Osteocyte (in vitro differentiated cells): ENCODE measurements at regions not wholly inside any gene's neighbourhood (a gene's known extent, or its start where the extent isn't known, plus 50 kb on each side); places are given as distances from the start of the nearest gene placed in this dataset.
A peak's percentile ranks its signal among the peaks of the same experiment; 100 is the strongest.
"Not testable (repeated sequence)": the region's sequence is repeated elsewhere in the genome, so short reads cannot be mapped to it uniquely, and the experiment has no call there.

Experiments used
- DNase-seq: peaks from one replicate; pipeline ENCODE4 v3.0.0; 2021; ENCODE audit warnings: mixed read lengths; ENCODE audit not compliant: unreplicated experiment; ENCODE audit errors: extremely low spot score
- H3K27ac Mint-ChIP-seq: one replicate; pipeline ENCODE4 v1.8.0; 2021; ENCODE audit warnings: mild to moderate bottlenecking, mixed read lengths; ENCODE audit not compliant: unreplicated experiment
- H3K27me3 Mint-ChIP-seq: one replicate; pipeline ENCODE4 v1.8.0; 2021; ENCODE audit warnings: mixed read lengths; ENCODE audit not compliant: unreplicated experiment
- H3K36me3 Mint-ChIP-seq: one replicate; pipeline ENCODE4 v1.8.0; 2021; ENCODE audit warnings: mixed read lengths; ENCODE audit not compliant: unreplicated experiment
- H3K4me1 Mint-ChIP-seq: one replicate; pipeline ENCODE4 v1.8.0; 2021; ENCODE audit warnings: mixed read lengths; ENCODE audit not compliant: unreplicated experiment
- H3K4me3 Mint-ChIP-seq: one replicate; pipeline ENCODE4 v1.8.0; 2021; ENCODE audit warnings: mild to moderate bottlenecking, moderate library complexity, mixed read lengths; ENCODE audit not compliant: unreplicated experiment
- H3K9me3 Mint-ChIP-seq: one replicate; pipeline ENCODE4 v1.8.0; 2021; ENCODE audit warnings: mixed read lengths; ENCODE audit not compliant: unreplicated experiment
- TF ChIP-seq, protein P1 (sequence below): fragments of 200-600 bp; sonication (generic); IDR thresholded peaks from 2 replicates; pipeline ENCODE4 v1.5.0; 2021; ENCODE audit warnings: antibody characterized with exemption, mild to moderate bottlenecking, moderate library complexity

DNA sequence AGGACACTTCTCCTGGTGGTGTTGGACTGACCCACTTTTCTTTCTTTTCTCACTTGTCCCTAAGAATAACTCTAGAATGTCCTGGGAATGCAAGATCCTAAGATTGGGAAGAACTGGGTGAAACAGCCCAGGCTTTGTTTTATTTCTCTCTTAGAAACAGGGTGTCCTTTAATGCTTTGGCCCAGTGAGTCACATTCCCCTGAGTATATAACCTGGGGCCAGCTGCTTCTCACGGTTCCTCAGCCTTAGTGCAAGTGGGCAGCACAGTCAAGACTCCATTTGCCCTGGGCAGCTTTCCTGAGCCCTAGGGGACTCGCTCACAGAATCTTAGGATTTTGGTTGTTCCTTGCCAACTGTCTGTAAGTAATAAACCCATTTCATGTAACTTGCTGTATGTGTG, 355.0 kb downstream of the DSC3 start:
- H3K9me3 Mint-ChIP-seq: no peaks in the 10 kb centered on the region
- DNase-seq: no peak
- peaks cover 7% of the 10 kb centered on the region for H3K4me1 Mint-ChIP-seq
- H3K27ac Mint-ChIP-seq: no peak overlapping the region
- no peak overlapping the region for H3K4me3 Mint-ChIP-seq
- TF ChIP-seq, protein P1, sequence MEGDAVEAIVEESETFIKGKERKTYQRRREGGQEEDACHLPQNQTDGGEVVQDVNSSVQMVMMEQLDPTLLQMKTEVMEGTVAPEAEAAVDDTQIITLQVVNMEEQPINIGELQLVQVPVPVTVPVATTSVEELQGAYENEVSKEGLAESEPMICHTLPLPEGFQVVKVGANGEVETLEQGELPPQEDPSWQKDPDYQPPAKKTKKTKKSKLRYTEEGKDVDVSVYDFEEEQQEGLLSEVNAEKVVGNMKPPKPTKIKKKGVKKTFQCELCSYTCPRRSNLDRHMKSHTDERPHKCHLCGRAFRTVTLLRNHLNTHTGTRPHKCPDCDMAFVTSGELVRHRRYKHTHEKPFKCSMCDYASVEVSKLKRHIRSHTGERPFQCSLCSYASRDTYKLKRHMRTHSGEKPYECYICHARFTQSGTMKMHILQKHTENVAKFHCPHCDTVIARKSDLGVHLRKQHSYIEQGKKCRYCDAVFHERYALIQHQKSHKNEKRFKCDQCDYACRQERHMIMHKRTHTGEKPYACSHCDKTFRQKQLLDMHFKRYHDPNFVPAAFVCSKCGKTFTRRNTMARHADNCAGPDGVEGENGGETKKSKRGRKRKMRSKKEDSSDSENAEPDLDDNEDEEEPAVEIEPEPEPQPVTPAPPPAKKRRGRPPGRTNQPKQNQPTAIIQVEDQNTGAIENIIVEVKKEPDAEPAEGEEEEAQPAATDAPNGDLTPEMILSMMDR: no peak
- H3K27me3 Mint-ChIP-seq: peaks cover 4% of the 10 kb centered on the region
- no peaks in the 10 kb centered on the region for H3K36me3 Mint-ChIP-seq

DNA sequence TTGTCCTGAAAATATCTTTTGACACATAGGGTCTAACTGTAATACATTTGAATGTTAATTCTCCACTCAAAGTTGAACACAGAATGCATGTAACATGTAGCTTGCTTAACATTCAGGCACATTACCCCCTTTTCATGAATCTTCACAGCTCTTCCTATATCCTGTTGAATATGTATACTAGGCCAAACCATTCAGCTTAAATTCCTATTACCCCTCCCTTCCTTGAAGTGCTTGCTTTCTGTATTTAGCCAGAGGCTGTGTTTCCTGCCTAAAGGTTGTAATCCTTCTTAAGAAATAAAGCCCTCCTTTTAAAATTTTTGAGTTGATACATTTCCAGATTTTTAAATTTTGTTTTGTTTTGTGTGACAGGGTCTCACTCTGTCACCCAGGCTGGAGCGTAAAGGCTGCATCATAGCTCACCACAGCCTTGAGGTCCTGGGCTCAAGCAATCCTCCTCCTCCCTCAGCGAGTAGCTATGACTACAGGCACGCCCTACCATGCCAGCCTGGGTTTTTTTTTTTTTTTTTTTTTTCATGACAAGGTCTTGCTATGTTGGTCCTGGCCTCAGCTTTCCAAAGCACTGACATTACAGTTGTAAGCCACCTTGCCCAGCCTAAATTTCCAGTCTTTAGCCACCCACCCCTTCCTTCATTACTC, 357.6 kb downstream of the DSC3 start:
- Mint-ChIP-seq H3K9me3 (no peaks in the 10 kb centered on the region), H3K27me3 (peaks cover 4% of the 10 kb centered on the region), H3K4me3 (no peak overlapping the region), H3K27ac (no peak overlapping the region), H3K36me3 (no peaks in the 10 kb centered on the region), H3K4me1 (peaks cover 17% of the 10 kb centered on the region)
- no peak for DNase-seq
- TF ChIP-seq, protein P1: no peak

DNA sequence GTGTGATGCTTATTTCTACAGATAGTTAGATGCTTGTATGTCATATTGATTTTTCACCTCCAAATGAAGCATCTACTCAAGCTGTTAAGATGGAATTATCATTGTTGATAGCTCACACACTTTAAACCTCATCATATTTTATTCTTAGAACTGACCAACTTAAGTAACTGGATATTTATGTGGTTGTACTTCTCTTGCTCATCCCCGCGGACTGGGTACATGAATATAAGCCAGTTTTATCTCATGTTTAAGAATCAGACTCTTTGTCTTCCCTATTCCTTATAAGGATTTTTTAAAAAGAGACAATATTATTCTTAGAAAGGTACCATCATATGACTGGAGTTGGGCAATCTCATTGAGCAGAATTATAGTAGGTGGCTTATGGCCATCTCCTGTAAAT, 358.7 kb downstream of the DSC3 start:
- TF ChIP-seq, protein P1: no peak
- Mint-ChIP-seq H3K9me3 (no peaks in the 10 kb centered on the region), H3K36me3 (no peaks in the 10 kb centered on the region), H3K4me3 (no peak overlapping the region), H3K27me3 (peaks cover 4% of the 10 kb centered on the region), H3K4me1 (peaks cover 17% of the 10 kb centered on the region), H3K27ac (no peak overlapping the region)
- DNase-seq: no peak

DNA sequence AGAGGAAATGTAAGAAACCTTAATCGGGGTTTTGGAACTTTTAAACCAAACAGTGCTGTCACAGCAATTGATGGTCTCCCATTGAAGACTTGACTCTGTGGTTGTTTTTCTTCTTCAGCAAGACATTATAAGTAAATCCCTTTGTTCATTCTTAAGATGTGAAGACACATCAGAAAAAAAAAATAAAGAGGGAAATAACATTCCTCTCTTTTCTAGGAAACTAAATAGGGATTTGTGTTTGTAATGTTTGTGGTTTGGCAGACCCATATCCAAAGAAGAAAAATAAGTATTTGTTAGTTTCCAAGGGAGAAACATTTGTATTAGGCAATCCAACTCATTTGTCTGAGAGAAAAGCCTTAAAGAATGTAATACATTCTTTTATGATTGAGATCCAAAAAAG, 359.9 kb downstream of the DSC3 start:
- H3K27me3 Mint-ChIP-seq: peaks cover 4% of the 10 kb centered on the region
- no peaks in the 10 kb centered on the region for H3K36me3 Mint-ChIP-seq
- TF ChIP-seq, protein P1: no peak
- peaks cover 17% of the 10 kb centered on the region for H3K4me1 Mint-ChIP-seq
- H3K9me3 Mint-ChIP-seq: no peaks in the 10 kb centered on the region
- H3K27ac Mint-ChIP-seq: peak overlapping the region; percentile 28
- H3K4me3 Mint-ChIP-seq: no peak overlapping the region
- DNase-seq: no peak

- Mint-ChIP-seq H3K4me1 (peaks cover 17% of the 10 kb centered on the region), H3K4me3 (no peak overlapping the region), H3K27me3 (no peaks in the 10 kb centered on the region), H3K9me3 (no peaks in the 10 kb centered on the region), H3K36me3 (no peaks in the 10 kb centered on the region), H3K27ac (no peak overlapping the region)
- TF ChIP-seq, protein P1: no peak
- DNase-seq: no peak
Observed at GRCh38 chr18:30679285-30679930, 363.1 kb downstream of the DSC3 start.

DNA sequence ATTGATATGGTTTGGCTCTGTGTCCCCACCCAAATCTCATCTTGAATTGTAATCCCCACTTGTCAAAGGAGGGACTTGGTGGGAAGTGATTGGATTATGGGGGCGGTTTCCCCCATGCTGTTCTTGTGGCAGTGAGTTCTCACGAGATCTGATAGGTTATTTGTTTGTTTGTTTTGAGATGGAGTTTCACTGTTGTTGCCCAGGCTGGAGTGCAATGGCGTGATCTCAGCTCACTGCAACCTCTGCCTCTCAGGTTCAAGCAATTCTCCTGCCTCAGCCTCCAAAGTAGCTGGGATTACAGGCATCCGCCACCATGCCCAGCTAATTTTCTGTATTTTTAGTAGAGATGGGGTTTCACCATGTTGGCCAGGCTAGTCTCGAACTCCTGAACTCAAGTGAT, 364.7 kb downstream of the DSC3 start:
- H3K27ac Mint-ChIP-seq, DNase-seq, H3K36me3 Mint-ChIP-seq, H3K27me3 Mint-ChIP-seq, H3K4me3 Mint-ChIP-seq, H3K9me3 Mint-ChIP-seq: not testable (repeated sequence)
- H3K4me1 Mint-ChIP-seq: peaks cover 13% of the 10 kb centered on the region
